ENCODE measurements at regions not wholly inside any gene's neighbourhood (a gene's known extent, or its start where the extent isn't known, plus 50 kb on each side); places are given as distances from the start of the nearest gene placed in this dataset.

GRCh38 chr6:165159460-165159859 lies 149.9 kb downstream of the C6orf118 start:
- Histone ChIP-seq H2AK9ac (replicated peaks; ENCODE audit: low read depth, low read length, poor library complexity) (no peak overlapping the region), H4K91ac (ENCODE audit: insufficient read depth, low read depth, low read length) (no peak overlapping the region), H3K9me3 (ENCODE audit: control insufficient read depth, insufficient read depth, low read length) (peaks cover 13% of the 10 kb centered on the region), H3K18ac (ENCODE audit: low read depth, low read length) (no peak overlapping the region), H3K14ac (replicated peaks; ENCODE audit: low read depth, low read length) (no peak overlapping the region), H3K36me3 (ENCODE audit: control insufficient read depth, insufficient read depth, low read length) (no peaks in the 10 kb centered on the region), H3K27me3 (ENCODE audit: control insufficient read depth, insufficient read depth, low read length) (no peaks in the 10 kb centered on the region), H2AK5ac (ENCODE audit: low read depth, low read length) (no peak overlapping the region), H2BK120ac (ENCODE audit: low read depth, low read length) (no peak overlapping the region), H2BK15ac (ENCODE audit: low read depth, low read length) (no peak overlapping the region), H3K4me2 (ENCODE audit: low read depth, low read length) (no peak overlapping the region), H4K20me1 (ENCODE audit: insufficient read depth, low read length) (no peaks in the 10 kb centered on the region), H3K9me1 (ENCODE audit: insufficient read depth, low read length) (no peaks in the 10 kb centered on the region), H4K5ac (ENCODE audit: low read depth, low read length) (no peak overlapping the region), H3K9ac (ENCODE audit: low read depth, low read length) (no peak overlapping the region), H2BK20ac (ENCODE audit: low read depth, low read length) (no peak overlapping the region), H3K79me1 (ENCODE audit: low read depth in 1 of 2, low read length in 2 of 2) (no peaks in the 10 kb centered on the region), H2BK5ac (ENCODE audit: low read depth, low read length, poor library complexity, severe bottlenecking) (no peak overlapping the region), H2AFZ (replicated peaks; ENCODE audit: low read length, poor library complexity) (no peak overlapping the region), H4K8ac (ENCODE audit: low read depth in 2 of 2, low read length in 2 of 2) (no peak overlapping the region), H3K4ac (ENCODE audit: low read depth, low read length) (no peak overlapping the region), H3K4me3 (ENCODE audit: insufficient read depth, low read depth, low read length) (no peak overlapping the region), H3K56ac (ENCODE audit: extremely low read depth, insufficient read depth, low read length) (no peak overlapping the region), H3K4me1 (ENCODE audit: control insufficient read depth, insufficient read depth, low read length) (no peaks in the 10 kb centered on the region), H3K27ac (ENCODE audit: insufficient read depth, low read length) (no peak overlapping the region), H3K23ac (ENCODE audit: low read depth, low read length) (no peak overlapping the region)
- dilution Hi-C loops (cut with HindIII; ENCODE audit: low sequenced_read_pairs, unreplicated experiment) (no loop called here), intact Hi-C loops (cut with micrococcal nuclease) (no loop called here), in situ Hi-C loops (cut with MboI; ENCODE audit: low sequenced_read_pairs) (no loop called here)
- WGBS, 2 experiments (ENCODE audit: extremely low coverage in 2 of 2, insufficient read length in 1 of 2): no CpG with 5 or more reads among the region's 1 CpG
- ChIA-PET POLR2A (ENCODE audit: unreplicated experiment) (no interaction called here), CTCF (no interaction called here)
- TF ChIP-seq USF2 (IDR thresholded peaks at IDR 0.05; ENCODE audit: low read depth, low read length): no peak
- no peak for TF ChIP-seq CTCF (conservative IDR thresholded peaks at IDR 0.05; ENCODE audit: low read depth, low read length)
- no peak for TF ChIP-seq BHLHE40 (IDR thresholded peaks at IDR 0.05; ENCODE audit: low read depth, low read length)
- TF ChIP-seq FOS (IDR thresholded peaks at IDR 0.05; ENCODE audit: low read depth, low read length): no peak
- no peak for TF ChIP-seq NFE2L2 (IDR thresholded peaks at IDR 0.05; ENCODE audit: low read depth, low read length)
- no peak for TF ChIP-seq RFX5 (IDR thresholded peaks at IDR 0.05; ENCODE audit: low read depth, low read length)
- TF ChIP-seq POLR2A (IDR thresholded peaks at IDR 0.05; ENCODE audit: low read depth, low read length): no peak
- no peak for TF ChIP-seq CEBPB (IDR thresholded peaks at IDR 0.05; ENCODE audit: low read depth, low read length)
- no peak for TF ChIP-seq MAZ (IDR thresholded peaks at IDR 0.05; ENCODE audit: borderline replicate concordance, low read depth, low read length)
- TF ChIP-seq SMC3 (IDR thresholded peaks at IDR 0.05; ENCODE audit: low read depth, low read length): no peak
- no peak for TF ChIP-seq RCOR1 (IDR thresholded peaks at IDR 0.05; ENCODE audit: insufficient replicate concordance, low read length)
- TF ChIP-seq MXI1 (IDR thresholded peaks at IDR 0.05; ENCODE audit: borderline replicate concordance, low read depth, low read length): no peak
- TF ChIP-seq CHD1 (IDR thresholded peaks at IDR 0.05; ENCODE audit: low read depth, low read length): no peak
- TF ChIP-seq MAFK (IDR thresholded peaks at IDR 0.05; ENCODE audit: low read depth, low read length): no peak
- no peak for TF ChIP-seq RAD21 (IDR thresholded peaks at IDR 0.05; ENCODE audit: low read length)
- no TSS peak for BruUV-seq (replicated peaks)
- ATAC-seq (ENCODE audit: low read depth) (no peak), DNase-seq (no peak)

All from IMR-90 (cell line).